Ishikawa (cell line): ENCODE measurements at regions not wholly inside any gene's neighbourhood (a gene's known extent, or its start where the extent isn't known, plus 50 kb on each side); places are given as distances from the start of the nearest gene placed in this dataset.

Source experiments
- CEBPB ChIP-seq: IDR thresholded peaks from 2 replicates; pipeline ENCODE4 v1.6.1; 2012
- CREB1 ChIP-seq: IDR thresholded peaks from 2 replicates; pipeline ENCODE4 v1.6.1; 2012; ENCODE audit warnings: low read depth
- EGR1 ChIP-seq: IDR thresholded peaks from 2 replicates; pipeline ENCODE4 v1.6.1; 2012
- EP300 ChIP-seq: IDR thresholded peaks from 2 replicates; pipeline ENCODE4 v1.6.1; 2012; ENCODE audit warnings: borderline replicate concordance
- FOXM1 ChIP-seq: IDR thresholded peaks from 2 replicates; pipeline ENCODE4 v1.6.1; 2012; ENCODE audit warnings: low read depth, borderline replicate concordance
- NFIC ChIP-seq: IDR thresholded peaks from 2 replicates; pipeline ENCODE4 v1.6.1; 2012
- RAD21 ChIP-seq: IDR thresholded peaks from 2 replicates; pipeline ENCODE4 v1.6.1; 2012; ENCODE audit warnings: low read depth
- TAF1 ChIP-seq: IDR thresholded peaks from 2 replicates; pipeline ENCODE4 v1.6.1; 2012; ENCODE audit warnings: low read depth, mild to moderate bottlenecking
- TCF12 ChIP-seq: IDR thresholded peaks from 2 replicates; pipeline ENCODE4 v1.6.1; 2012; ENCODE audit warnings: low read depth
- TEAD4 ChIP-seq: IDR thresholded peaks from 2 replicates; pipeline ENCODE4 v1.6.1; 2012
- YY1 ChIP-seq: IDR thresholded peaks from 2 replicates; pipeline ENCODE4 v1.6.1; 2012; ENCODE audit warnings: low read depth
- ZBTB7A ChIP-seq: IDR thresholded peaks from 2 replicates; pipeline ENCODE4 v1.6.1; 2012; ENCODE audit warnings: low read depth
- TF ChIP-seq, protein P1 (sequence below): IDR thresholded peaks from 2 replicates; pipeline ENCODE4 v1.6.1; 2012
- TF ChIP-seq, protein P2 (sequence below): IDR thresholded peaks from 2 replicates; pipeline ENCODE4 v1.6.1; 2012; ENCODE audit warnings: low read depth, mild to moderate bottlenecking
- TF ChIP-seq, protein P3 (sequence below): IDR thresholded peaks from 2 replicates; pipeline ENCODE4 v1.6.1; 2012

DNA sequence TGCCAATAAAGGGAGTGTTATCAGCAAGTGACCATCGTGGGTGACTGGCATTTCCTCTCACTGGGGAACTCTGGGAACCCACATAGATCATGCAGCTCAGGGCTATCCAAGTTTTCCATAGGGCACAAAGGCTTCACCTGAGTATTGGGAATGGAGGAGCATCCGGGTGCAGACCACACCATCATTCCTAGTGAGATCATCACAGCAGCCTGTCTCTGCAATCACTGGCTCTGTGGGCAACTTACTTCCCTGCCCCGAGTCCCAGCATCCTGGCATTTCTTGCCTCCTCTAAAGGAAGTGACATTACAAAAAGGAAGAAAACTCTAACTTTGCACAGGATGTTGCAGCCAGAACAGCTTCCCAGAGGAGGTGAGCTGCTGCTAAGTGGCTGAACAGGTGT, 80.6 kb upstream of the SHB start:
- no peak for TF ChIP-seq TAF1
- no peak for TF ChIP-seq EP300
- TF ChIP-seq NFIC, result no peak
- TF ChIP-seq, protein P1, sequence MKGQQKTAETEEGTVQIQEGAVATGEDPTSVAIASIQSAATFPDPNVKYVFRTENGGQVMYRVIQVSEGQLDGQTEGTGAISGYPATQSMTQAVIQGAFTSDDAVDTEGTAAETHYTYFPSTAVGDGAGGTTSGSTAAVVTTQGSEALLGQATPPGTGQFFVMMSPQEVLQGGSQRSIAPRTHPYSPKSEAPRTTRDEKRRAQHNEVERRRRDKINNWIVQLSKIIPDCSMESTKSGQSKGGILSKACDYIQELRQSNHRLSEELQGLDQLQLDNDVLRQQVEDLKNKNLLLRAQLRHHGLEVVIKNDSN, result no peak
- no peak for TF ChIP-seq CREB1
- TF ChIP-seq, protein P2, sequence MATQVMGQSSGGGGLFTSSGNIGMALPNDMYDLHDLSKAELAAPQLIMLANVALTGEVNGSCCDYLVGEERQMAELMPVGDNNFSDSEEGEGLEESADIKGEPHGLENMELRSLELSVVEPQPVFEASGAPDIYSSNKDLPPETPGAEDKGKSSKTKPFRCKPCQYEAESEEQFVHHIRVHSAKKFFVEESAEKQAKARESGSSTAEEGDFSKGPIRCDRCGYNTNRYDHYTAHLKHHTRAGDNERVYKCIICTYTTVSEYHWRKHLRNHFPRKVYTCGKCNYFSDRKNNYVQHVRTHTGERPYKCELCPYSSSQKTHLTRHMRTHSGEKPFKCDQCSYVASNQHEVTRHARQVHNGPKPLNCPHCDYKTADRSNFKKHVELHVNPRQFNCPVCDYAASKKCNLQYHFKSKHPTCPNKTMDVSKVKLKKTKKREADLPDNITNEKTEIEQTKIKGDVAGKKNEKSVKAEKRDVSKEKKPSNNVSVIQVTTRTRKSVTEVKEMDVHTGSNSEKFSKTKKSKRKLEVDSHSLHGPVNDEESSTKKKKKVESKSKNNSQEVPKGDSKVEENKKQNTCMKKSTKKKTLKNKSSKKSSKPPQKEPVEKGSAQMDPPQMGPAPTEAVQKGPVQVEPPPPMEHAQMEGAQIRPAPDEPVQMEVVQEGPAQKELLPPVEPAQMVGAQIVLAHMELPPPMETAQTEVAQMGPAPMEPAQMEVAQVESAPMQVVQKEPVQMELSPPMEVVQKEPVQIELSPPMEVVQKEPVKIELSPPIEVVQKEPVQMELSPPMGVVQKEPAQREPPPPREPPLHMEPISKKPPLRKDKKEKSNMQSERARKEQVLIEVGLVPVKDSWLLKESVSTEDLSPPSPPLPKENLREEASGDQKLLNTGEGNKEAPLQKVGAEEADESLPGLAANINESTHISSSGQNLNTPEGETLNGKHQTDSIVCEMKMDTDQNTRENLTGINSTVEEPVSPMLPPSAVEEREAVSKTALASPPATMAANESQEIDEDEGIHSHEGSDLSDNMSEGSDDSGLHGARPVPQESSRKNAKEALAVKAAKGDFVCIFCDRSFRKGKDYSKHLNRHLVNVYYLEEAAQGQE, result no peak
- TF ChIP-seq EGR1, result no peak
- TF ChIP-seq RAD21, result no peak
- no peak for TF ChIP-seq ZBTB7A
- TF ChIP-seq, protein P3, sequence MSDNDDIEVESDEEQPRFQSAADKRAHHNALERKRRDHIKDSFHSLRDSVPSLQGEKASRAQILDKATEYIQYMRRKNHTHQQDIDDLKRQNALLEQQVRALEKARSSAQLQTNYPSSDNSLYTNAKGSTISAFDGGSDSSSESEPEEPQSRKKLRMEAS, result no peak
- no peak for TF ChIP-seq FOXM1

DNA sequence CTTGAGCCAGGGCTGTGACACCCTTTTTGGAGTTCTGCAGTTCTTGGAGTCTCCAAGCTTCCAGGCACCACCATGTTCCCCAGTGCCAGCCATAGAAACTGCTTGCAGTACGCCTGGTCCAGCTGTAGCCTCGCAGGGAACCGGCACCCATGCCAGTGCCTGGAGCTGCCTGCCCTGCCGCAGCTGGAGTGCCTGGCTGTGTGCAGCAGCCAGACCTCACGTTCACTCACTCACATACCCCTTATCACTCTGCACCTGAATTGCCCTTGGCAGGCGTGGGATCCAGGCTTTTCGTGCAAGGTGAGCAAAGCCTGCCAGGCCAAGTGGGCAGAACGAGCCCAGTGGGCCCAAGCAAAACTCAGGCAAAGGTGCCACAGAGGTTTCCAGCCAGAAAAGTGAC, 77.8 kb upstream of the SHB start:
- TF ChIP-seq NFIC (no peak), TCF12 (no peak), EP300 (no peak), TEAD4 (no peak), FOXM1 (no peak), EGR1 (no peak), CEBPB (no peak), ZBTB7A (no peak), RAD21 (no peak), YY1 (no peak), CREB1 (no peak), TAF1 (no peak)
- TF ChIP-seq, protein P1, result no peak
- TF ChIP-seq, protein P2, result no peak
- TF ChIP-seq, protein P3, result no peak

DNA sequence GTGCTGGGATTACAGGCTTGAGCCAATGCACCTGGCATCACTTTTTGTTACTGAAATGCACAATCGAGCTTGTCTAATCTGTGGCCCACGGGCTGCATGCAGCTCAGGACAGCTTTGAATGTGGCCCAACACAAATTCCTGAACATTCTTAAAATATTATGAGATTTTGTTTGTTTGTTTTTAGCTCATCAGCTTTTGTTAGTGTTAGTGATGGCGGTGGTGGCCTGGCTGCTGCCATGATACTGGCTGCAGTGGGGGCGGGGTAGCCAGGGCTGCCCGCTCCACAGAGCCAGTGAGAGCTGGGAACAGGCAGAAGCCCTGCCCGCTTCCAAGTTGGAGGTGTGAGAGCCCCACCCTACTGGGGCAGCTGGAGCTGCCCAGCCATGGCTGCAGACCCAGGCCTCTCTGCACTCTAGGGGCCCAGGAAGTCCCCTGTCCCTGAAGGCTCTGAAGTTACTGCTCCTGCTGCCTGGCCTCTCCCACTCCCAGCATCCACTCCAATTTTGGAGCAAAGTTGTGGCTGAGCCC, 76.6 kb upstream of the SHB start:
- TF ChIP-seq RAD21, result no peak
- TF ChIP-seq FOXM1, result no peak
- TF ChIP-seq TAF1, result no peak
- no peak for TF ChIP-seq TEAD4
- TF ChIP-seq, protein P2, result no peak
- TF ChIP-seq, protein P1, result no peak
- no peak for TF ChIP-seq NFIC
- TF ChIP-seq YY1, result no peak
- TF ChIP-seq, protein P3, result no peak
- no peak for TF ChIP-seq CREB1
- no peak for TF ChIP-seq ZBTB7A
- no peak for TF ChIP-seq EGR1
- no peak for TF ChIP-seq TCF12

DNA sequence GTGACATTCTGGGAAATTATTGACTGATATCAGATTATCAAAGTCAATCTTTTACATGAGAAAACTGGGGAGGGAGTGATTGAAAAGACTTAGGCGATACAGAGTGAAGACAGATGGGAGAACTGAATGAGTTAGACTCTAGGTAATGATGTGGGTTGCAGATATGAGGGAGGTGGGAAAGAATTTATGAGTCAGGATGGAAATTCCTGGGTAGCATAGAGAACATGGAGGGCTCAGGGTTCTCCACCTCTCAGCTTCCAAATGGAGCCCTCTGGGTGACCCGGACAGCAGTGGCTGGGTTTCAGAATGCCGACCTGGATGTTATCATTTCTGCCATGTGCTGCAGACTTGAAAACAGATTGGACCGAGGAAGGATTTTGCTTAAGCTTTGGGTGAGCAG, 75.4 kb upstream of the SHB start:
- TF ChIP-seq EP300 (no peak), YY1 (no peak), TCF12 (no peak), CREB1 (no peak), RAD21 (no peak), FOXM1 (no peak), ZBTB7A (no peak), CEBPB (no peak), EGR1 (no peak), NFIC (no peak), TAF1 (no peak), TEAD4 (no peak)
- TF ChIP-seq, protein P3, result no peak
- TF ChIP-seq, protein P2, result no peak
- TF ChIP-seq, protein P1, result no peak
